SK-N-MC (cell line): ENCODE measurements at regions not wholly inside any gene's neighbourhood (a gene's known extent, or its start where the extent isn't known, plus 50 kb on each side); places are given as distances from the start of the nearest gene placed in this dataset.

Experiments
- EZH2 ChIP-seq: fragments of 200-600 bp; sonication (generic); IDR thresholded peaks from one replicate; pipeline ENCODE4 v1.6.1; 2017; ENCODE audit warnings: antibody characterized with exemption
- POLR2AphosphoS5 ChIP-seq: IDR thresholded peaks from 2 replicates; pipeline ENCODE4 v1.6.1; 2012; ENCODE audit warnings: mild to moderate bottlenecking, low read depth, low read length, borderline replicate concordance

DNA sequence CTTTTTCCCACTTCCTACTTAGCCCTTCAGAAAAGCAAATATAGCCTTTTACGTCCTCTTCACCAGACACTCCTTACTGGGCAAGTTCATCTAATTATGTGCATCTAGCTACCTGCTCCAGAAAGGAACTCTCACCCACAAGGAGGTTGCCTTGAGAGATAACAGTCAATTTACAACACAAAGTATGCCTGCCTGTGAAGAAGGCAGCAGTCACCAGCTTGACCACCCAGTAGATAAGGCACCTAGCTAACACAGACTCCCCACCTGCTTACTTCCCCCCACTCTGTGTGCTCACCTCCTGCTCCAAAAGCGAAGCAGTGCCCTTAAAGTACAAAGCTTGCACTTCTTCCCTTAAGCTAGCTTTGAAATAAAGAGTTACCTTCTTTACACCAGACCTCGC, 111.7 kb upstream of the MRPS30 start:
- TF ChIP-seq EZH2 (no peak), POLR2AphosphoS5 (no peak)
